NCI-H774 (cell line): ENCODE measurements at regions not wholly inside any gene's neighbourhood (a gene's known extent, or its start where the extent isn't known, plus 50 kb on each side); places are given as distances from the start of the nearest gene placed in this dataset.

Experiments
- DNase-seq: peaks from one replicate; lab custom pipeline; 2025; lab: John Stamatoyannopoulos, UW

DNA sequence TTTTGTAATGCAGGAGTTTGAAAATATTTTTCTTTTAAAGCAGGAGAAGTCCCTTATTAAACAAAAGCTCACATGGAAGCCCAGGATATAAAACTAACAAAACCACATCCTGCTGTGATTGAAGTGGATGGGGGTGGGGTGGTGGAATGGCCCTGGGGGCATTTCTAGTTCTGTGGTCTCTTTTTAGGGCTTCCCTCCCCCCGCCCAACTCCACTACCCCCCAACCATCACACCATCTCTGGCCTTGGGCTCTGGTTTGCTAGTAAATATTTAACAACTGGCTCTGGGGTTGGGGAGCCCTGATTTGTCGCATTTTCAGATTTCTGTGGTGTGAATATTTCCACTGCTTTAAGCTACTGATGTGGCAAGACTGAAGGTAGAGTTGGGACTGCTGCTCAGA, 279.6 kb upstream of the PLET1 start:
- DNase-seq = no peak

DNA sequence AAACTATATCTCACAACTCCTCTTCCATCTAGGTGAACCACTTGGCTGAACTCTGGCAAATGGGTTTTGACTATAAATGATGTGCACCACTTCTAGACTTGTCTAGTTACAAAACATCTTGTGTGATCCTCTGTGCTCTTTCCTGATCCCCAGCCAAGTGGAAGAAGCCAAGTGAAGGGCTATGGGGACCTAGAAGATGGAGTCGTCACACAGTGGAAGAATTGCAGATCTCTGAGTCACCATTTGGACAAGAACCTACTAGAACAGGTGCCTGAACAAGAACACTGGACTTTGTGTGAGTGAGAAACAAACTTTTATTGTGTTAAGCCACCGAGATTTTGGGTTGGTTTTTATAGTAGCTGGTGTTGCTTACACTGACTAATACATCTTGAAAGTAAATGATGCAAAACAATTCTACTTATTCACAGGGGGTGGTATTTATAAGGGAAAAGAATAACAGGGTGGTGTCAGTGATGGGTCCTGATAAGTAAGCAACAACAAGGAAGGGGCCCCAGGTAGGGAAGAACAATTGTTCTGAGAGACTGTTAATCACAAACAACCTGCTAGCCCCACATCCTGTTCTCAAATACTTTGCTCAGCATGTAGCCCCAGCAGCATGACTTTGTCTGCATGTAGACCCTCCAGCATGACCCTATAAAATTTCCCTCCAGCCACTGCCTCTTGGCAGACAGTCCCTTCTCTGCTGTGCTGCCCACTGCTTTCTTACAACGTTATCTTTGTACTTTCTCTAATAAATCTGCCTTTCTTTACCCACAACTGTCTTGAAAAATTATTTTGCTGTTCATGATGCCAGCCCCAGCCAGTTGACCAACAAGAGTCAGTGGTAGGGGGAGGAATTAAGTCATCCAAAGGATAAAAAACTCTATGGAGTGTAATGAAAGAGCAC, 280.7 kb upstream of the PLET1 start:
- DNase-seq = no peak

- DNase-seq = no peak
Observed at GRCh38 chr11:112542479-112542878, 281.8 kb upstream of the PLET1 start.

GRCh38 chr11:112543390-112543789, 282.7 kb upstream of the PLET1 start:
- no peak for DNase-seq

GRCh38 chr11:112548641-112549040, 288.0 kb upstream of the PLET1 start:
- DNase-seq = no peak

GRCh38 chr11:112553205-112553731, 292.6 kb upstream of the PLET1 start:
- DNase-seq = no peak

GRCh38 chr11:112554586-112554985, 293.9 kb upstream of the PLET1 start:
- DNase-seq = no peak

- DNase-seq = peak; percentile 62
Observed at GRCh38 chr11:112555491-112556364, 295.1 kb upstream of the PLET1 start.

- DNase-seq = no peak
Observed at GRCh38 chr11:112558691-112559090, 298.0 kb upstream of the PLET1 start.

DNA sequence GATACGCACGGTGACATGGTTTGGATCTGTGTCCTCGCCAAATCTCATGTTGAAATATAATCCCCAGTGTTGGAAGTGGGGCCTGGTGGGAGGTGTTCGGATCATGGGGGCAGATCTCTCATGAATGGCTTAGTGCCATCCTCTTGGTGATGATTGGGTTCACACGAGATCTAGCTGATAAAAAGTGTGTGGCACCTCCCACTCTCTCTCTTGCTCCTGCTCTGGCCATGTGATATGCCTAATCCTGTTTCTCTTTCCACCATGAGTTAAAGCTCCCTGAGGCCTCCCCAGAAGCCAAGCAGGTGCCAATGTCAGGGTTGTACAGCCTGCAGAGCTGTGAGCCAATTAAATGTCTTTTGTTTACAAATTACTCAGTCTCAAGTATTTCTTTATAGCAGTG, 303.1 kb upstream of the PLET1 start:
- DNase-seq = no peak

- peak; percentile 43 for DNase-seq
Observed at GRCh38 chr11:112564228-112564955, 303.7 kb upstream of the PLET1 start.

GRCh38 chr11:112565551-112565950, 304.9 kb upstream of the PLET1 start:
- no peak for DNase-seq

DNA sequence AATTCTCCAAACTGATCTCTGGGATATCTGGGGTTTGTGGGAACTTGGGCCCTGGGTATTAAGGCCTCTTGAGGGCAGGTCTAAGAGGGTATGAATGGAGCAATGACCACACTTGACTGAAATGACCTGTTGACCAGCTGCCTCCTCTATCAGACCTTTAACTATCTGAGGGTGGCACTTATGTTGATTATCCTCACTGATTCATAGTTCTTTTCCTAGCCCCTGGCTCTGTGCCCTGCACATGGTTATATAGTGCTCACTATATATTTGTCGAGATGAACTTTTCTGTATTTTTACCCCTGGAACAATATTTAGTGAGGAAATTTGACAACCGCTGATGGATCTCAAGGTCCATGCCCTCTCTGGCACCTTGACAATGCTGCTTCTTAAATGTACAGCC, 305.5 kb upstream of the PLET1 start:
- DNase-seq = no peak

GRCh38 chr11:112570333-112570732, 309.7 kb upstream of the PLET1 start:
- DNase-seq = no peak

DNA sequence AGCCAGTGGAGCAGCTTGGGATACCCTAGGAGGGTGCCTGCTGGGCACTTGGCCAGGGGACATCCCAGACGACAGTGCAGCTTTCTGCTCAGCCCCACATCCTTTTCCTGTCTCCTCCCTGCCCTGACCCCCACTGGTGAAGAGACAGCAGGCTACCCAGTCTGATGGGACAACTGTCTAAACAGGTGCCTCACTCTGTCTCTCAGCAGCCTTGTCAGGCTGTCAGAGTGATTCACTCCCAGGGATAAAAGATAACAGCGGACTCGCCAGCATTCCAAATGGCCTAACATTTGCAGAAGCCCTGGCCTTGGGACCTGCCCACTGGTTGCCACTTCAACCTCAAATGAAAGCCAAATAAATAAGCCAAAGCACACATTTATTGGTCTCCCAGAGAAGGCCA, 318.6 kb upstream of the PLET1 start:
- no peak for DNase-seq

- no peak for DNase-seq
Observed at GRCh38 chr11:112580864-112581263, 320.2 kb upstream of the PLET1 start.

DNA sequence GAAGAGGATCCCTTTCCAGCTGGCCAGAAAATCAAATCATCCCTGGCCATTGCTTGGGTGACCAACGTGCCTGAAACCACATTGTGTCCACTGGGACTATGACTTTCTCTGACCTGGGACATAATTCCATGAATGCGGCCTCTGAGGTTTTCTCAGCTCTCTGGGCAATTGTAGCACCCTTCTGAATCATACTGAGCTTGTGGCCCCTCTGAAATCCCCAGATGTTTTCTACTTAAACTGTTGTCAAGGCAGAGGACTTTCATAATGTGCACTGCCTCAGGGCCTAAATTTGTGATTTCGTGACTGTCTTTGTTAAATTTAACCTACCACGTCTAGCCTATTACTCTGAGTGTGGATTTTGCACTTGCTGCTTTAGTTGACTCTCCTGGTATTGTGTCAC, 321.1 kb upstream of the PLET1 start:
- DNase-seq = no peak

DNA sequence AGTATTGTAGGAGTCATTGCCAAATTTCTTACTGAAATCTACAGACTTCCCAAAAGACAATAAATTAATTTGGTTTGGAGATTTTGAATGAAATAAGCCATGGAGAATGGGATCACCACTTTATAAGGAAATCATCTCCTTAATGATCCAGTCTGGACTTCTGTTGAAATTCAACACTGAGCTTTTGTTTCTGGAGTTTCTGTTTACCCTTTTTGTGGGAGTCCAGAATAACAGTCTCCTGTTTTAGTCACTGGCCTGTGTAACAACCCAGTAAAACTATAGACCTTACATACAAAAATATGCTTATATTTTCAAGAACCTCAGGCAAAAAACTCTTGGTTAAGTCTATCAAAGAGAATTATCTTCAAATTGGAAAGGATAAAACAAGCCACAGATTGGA, 321.7 kb upstream of the PLET1 start:
- DNase-seq = no peak

DNA sequence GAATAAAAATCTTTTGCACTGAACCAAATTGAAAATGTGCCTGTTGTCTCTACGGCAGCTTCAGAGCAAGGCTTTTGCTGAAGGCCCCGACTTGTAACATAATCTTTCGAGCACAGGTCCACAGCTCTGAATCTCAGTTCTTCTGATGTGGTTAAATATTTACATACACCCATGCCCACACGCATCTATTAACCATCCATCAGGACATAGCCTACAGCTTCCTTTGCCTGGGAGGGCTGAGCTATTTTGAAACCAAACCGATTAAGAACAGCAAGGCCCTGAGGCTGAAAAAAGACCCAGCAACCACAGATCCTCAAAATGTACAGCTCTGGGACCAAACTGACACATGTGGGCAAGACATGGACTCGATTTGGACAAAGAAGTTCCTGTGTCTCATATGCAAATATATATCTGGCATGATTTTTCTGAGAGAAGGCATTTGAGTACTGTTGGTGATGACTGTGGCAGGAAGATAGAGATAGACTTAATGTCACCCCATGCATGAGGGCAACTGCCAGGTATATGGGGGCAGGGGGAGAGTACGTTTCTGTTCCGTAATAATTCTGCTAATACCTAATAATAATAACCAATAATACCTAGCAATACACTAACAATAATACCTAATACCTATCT, 322.7 kb upstream of the PLET1 start:
- no peak for DNase-seq

- DNase-seq = no peak
Observed at GRCh38 chr11:112584672-112585071, 324.0 kb upstream of the PLET1 start.

GRCh38 chr11:112587664-112588063, 327.0 kb upstream of the PLET1 start:
- DNase-seq = no peak

DNA sequence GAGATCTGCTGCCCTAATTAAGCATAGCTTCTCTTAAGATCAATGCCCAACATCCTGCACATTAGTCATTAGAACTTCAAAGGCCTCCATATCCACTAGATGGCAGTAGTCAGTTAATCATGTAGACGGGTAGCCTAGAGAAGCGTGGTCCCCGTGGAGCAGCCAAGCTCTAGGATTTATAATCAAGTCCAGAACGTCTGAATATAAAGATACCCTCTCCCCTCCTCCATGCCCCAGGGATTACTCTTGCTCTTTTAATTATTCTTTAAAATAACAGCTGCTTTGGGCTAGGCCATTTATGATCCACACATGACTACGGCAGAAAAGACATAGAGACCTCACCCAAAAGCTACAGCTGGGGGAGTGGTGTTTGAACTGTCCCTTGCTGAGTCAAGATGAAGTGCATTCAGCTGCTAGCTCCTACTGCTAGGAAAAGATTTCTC, 327.6 kb upstream of the PLET1 start:
- DNase-seq = peak; percentile 81
